H9 (cell line): ENCODE measurements at regions not wholly inside any gene's neighbourhood (a gene's known extent, or its start where the extent isn't known, plus 50 kb on each side); places are given as distances from the start of the nearest gene placed in this dataset.

Experiments
- DNase-seq: peaks from one replicate; pipeline ENCODE4 v3.0.0-alpha.2; 2017
- H2AFZ ChIP-seq: one replicate; pipeline ENCODE4 v1.6.1; 2013; ENCODE audit warnings: mild to moderate bottlenecking, low read length, control low read depth, moderate library complexity
- H2AK5ac ChIP-seq: 2 replicates; pipeline ENCODE4 v1.6.1; 2013; ENCODE audit warnings: low read length, control low read depth, mixed read lengths; ENCODE audit not compliant: insufficient read length
- H2BK120ac ChIP-seq: one replicate; pipeline ENCODE4 v1.6.1; 2013; ENCODE audit warnings: low read depth, mild to moderate bottlenecking, low read length, control low read depth, inconsistent platforms; ENCODE audit not compliant: poor library complexity, severe bottlenecking
- H2BK12ac ChIP-seq: 2 replicates; pipeline ENCODE4 v1.6.1; 2013; ENCODE audit warnings: low read length, control low read depth, mixed read lengths, low read depth; ENCODE audit not compliant: insufficient read length
- H2BK15ac ChIP-seq: 2 replicates; pipeline ENCODE4 v1.6.1; 2013; ENCODE audit warnings: low read depth, low read length, control low read depth
- H2BK20ac ChIP-seq: one replicate; pipeline ENCODE4 v1.6.1; 2013; ENCODE audit warnings: low read depth, mild to moderate bottlenecking, low read length, control low read depth, inconsistent platforms; ENCODE audit not compliant: poor library complexity, severe bottlenecking
- H2BK5ac ChIP-seq: 2 replicates; pipeline ENCODE4 v1.6.1; 2013; ENCODE audit warnings: low read length, control low read depth, mixed read lengths; ENCODE audit not compliant: insufficient read length
- H3K14ac ChIP-seq: 2 replicates; pipeline ENCODE4 v1.6.1; 2013; ENCODE audit warnings: low read length, control low read depth; ENCODE audit not compliant: insufficient read depth
- H3K18ac ChIP-seq: 2 replicates; pipeline ENCODE4 v1.6.1; 2013; ENCODE audit warnings: low read depth, mild to moderate bottlenecking, mixed read lengths, low read length, control low read depth; ENCODE audit not compliant: insufficient read length
- H3K23ac ChIP-seq: 2 replicates; pipeline ENCODE4 v1.6.1; 2013; ENCODE audit warnings: low read length, control low read depth, mixed read lengths, low read depth; ENCODE audit not compliant: insufficient read length
- H3K23me2 ChIP-seq: 2 replicates; pipeline ENCODE4 v1.6.1; 2013; ENCODE audit warnings: low read depth, mild to moderate bottlenecking, mixed read lengths, low read length, control low read depth; ENCODE audit not compliant: insufficient read length, poor library complexity, severe bottlenecking
- H3K27ac ChIP-seq: 2 replicates; pipeline ENCODE4 v1.5.1; 2013; ENCODE audit warnings: low read length, control low read depth, mixed read lengths, low read depth; ENCODE audit not compliant: insufficient read length
- H3K27me3 ChIP-seq: 2 replicates; pipeline ENCODE4 v1.6.1; 2013; ENCODE audit warnings: low read length, control low read depth, inconsistent platforms; ENCODE audit not compliant: insufficient read depth
- H3K4ac ChIP-seq: 2 replicates; pipeline ENCODE4 v1.6.1; 2013; ENCODE audit warnings: low read depth, mild to moderate bottlenecking, control low read depth, inconsistent platforms, low read length, moderate library complexity
- H3K4me1 ChIP-seq: 2 replicates; pipeline ENCODE4 v1.6.1; 2013; ENCODE audit warnings: low read length, control low read depth, inconsistent platforms; ENCODE audit not compliant: insufficient read depth
- H3K4me2 ChIP-seq: 2 replicates; pipeline ENCODE4 v1.6.1; 2013; ENCODE audit warnings: low read length, control low read depth, mixed read lengths; ENCODE audit not compliant: insufficient read length, insufficient read depth
- H3K56ac ChIP-seq: 2 replicates; pipeline ENCODE4 v1.6.1; 2013; ENCODE audit warnings: low read depth, mild to moderate bottlenecking, mixed read lengths, low read length, control low read depth; ENCODE audit not compliant: insufficient read length
- H3K79me1 ChIP-seq: 2 replicates; pipeline ENCODE4 v1.6.1; 2013; ENCODE audit warnings: low read depth, mild to moderate bottlenecking, moderate library complexity, low read length, control low read depth, inconsistent platforms; ENCODE audit not compliant: insufficient read depth, poor library complexity, severe bottlenecking
- H3K79me2 ChIP-seq: 2 replicates; pipeline ENCODE4 v1.6.1; 2013; ENCODE audit warnings: low read length, control low read depth, inconsistent platforms; ENCODE audit not compliant: insufficient read depth
- H3K9ac ChIP-seq: 2 replicates; pipeline ENCODE4 v1.6.1; 2013; ENCODE audit warnings: low read length, control low read depth, mixed read lengths; ENCODE audit not compliant: insufficient read length; ENCODE audit errors: extremely low read depth
- H3K9me3 ChIP-seq: one replicate; pipeline ENCODE4 v1.6.1; 2013; ENCODE audit warnings: low read depth, low read length, inconsistent platforms; ENCODE audit not compliant: control insufficient read depth
- H3T11ph ChIP-seq: one replicate; pipeline ENCODE4 v1.6.1; 2013; ENCODE audit warnings: mild to moderate bottlenecking, low read length, control low read depth, inconsistent platforms
- H4K20me1 ChIP-seq: one replicate; pipeline ENCODE4 v1.6.1; 2013; ENCODE audit not compliant: control insufficient read depth, insufficient read length, insufficient read depth
- H4K5ac ChIP-seq: 2 replicates; pipeline ENCODE4 v1.6.1; 2013; ENCODE audit warnings: low read depth, mild to moderate bottlenecking, mixed read lengths, low read length, control low read depth; ENCODE audit not compliant: insufficient read length
- H4K8ac ChIP-seq: replicated peaks from 2 replicates; pipeline ENCODE4 v1.6.1; 2013; ENCODE audit warnings: low read length, control low read depth, mixed read lengths, low read depth; ENCODE audit not compliant: insufficient read length
- H4K91ac ChIP-seq: 2 replicates; pipeline ENCODE4 v1.6.1; 2013; ENCODE audit warnings: low read depth, mild to moderate bottlenecking, moderate library complexity, mixed read lengths, low read length, control low read depth; ENCODE audit not compliant: insufficient read length
- H3K27ac Mint-ChIP-seq, 3 experiments: 2 replicates in 2 of 3; 3 replicates in 1 of 3; pipeline ENCODE4 v1.8.0; 2020 to 2021; ENCODE audit warnings: mixed read lengths in 3 of 3, mild to moderate bottlenecking in 1 of 3, moderate library complexity in 1 of 3
- H3K27me3 Mint-ChIP-seq: 2 replicates; pipeline ENCODE4 v1.8.0; 2021; ENCODE audit warnings: low read depth, mild to moderate bottlenecking, moderate library complexity, mixed read lengths
- H3K36me3 Mint-ChIP-seq, 3 experiments: 2 replicates in 2 of 3; 3 replicates in 1 of 3; pipeline ENCODE4 v1.8.0; 2020 to 2021; ENCODE audit warnings: low read depth in 3 of 3, mixed read lengths in 3 of 3; ENCODE audit not compliant: insufficient read depth in 1 of 3
- H3K4me1 Mint-ChIP-seq, 2 experiments: 2 replicates each; pipeline ENCODE4 v1.8.0; 2020; ENCODE audit warnings: mixed read lengths in 2 of 2
- H3K4me3 Mint-ChIP-seq, 2 experiments: 2 replicates in 1 of 2; 3 replicates in 1 of 2; pipeline ENCODE4 v1.8.0; 2020 to 2021; ENCODE audit warnings: mild to moderate bottlenecking in 2 of 2, mixed read lengths in 2 of 2, moderate library complexity in 1 of 2
- H3K9me3 Mint-ChIP-seq, 2 experiments: 2 replicates in 1 of 2; 3 replicates in 1 of 2; pipeline ENCODE4 v1.8.0; 2020; ENCODE audit warnings: mild to moderate bottlenecking in 2 of 2, mixed read lengths in 2 of 2, moderate library complexity in 1 of 2
- WGBS: extraction: QIAGEN DNeasy Blood & Tissue Kit; methylation state at CpG from one replicate; pipeline ENCODE4 v1.1.7; 2013; ENCODE audit warnings: missing lambda C conversion rate, low lambda C conversion rate, mixed read lengths; ENCODE audit not compliant: insufficient read length; ENCODE audit errors: extremely low coverage; 5-methylcytosine and 5-hydroxymethylcytosine counted together
- TF ChIP-seq, protein P1 (sequence below): fragments of 200-600 bp; sonication (generic); conservative IDR thresholded peaks from 3 replicates; pipeline ENCODE4 v1.8.0; 2021; ENCODE audit warnings: antibody characterized with exemption, mild to moderate bottlenecking

DNA sequence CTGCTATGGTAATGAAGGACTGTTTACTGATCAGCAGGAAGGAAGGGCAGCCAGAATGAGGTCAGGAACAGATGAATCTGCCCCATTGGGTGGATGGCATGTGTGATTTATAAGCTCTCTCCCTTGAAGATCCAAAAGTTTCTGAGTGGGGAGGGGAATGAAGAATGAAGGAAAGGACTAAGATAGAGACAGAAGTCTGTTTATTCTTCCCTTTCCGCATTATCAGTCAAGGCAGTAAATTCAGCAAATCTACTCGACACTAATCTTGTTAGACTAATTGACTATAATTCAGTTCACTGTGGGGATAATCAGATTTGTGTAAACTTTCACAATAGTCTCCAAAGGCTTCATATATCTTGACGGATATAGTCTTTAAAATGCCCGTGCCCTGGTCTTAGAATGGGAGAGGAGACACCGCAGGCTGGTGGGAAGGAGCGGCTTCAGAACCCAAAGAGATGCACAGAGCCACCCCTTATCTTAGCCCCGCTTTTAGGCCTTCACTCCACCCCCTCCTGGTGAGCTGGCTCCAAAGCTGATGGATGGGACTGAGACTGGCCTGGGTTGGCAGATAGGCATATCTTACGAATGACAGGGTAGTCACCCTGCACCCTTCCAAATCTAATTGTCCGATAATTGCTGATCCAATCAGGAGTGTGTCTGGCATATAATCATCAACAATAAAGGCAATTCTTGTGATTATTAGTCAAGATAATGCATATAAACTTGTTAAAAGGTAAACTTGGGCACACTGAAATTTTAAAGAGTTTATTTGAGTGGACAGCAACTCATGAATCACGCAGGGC is 76.0 kb upstream of the PPM1J start:
- H2BK20ac ChIP-seq: no peak overlapping the region
- Mint-ChIP-seq H3K4me3 (0 out of 5 replicates have a peak overlapping the region, but pooled peaks of 1 of the 2 experiments have one; percentile 9), H3K4me1 (peaks cover 54 to 57% of the 10 kb centered on the region in 2 experiments), H3K27me3 (no peaks in the 10 kb centered on the region; the same call in 1 of the 2 replicates), H3K36me3 (peaks cover 2 to 4% (median 3%) of the 10 kb centered on the region in 3 experiments; a peak in 2 of 7 replicates), H3K27ac (no peak overlapping the region), H3K9me3 (peaks cover 8% of the 10 kb centered on the region in 2 experiments; a peak in 4 of 5 replicates)
- no peak overlapping the region for H3K27ac ChIP-seq
- no peak overlapping the region for H3K4ac ChIP-seq
- H3K9ac ChIP-seq: no peak overlapping the region
- no peak overlapping the region for H3K18ac ChIP-seq
- H4K91ac ChIP-seq: no peak overlapping the region
- H2BK15ac ChIP-seq: no peak overlapping the region
- no peak overlapping the region for H4K5ac ChIP-seq
- H3K14ac ChIP-seq: no peak overlapping the region
- H3K27me3 ChIP-seq: no peaks in the 10 kb centered on the region
- H2BK5ac ChIP-seq: no peak overlapping the region
- no peaks in the 10 kb centered on the region for H3K79me2 ChIP-seq
- no CpG with 5 or more reads among the region's 10 CpGs for WGBS
- no peak overlapping the region for H2BK120ac ChIP-seq
- no peak overlapping the region for H2BK12ac ChIP-seq
- no peak overlapping the region for H3K23ac ChIP-seq
- H4K20me1 ChIP-seq: no peaks in the 10 kb centered on the region
- no peak overlapping the region for H4K8ac ChIP-seq
- no peak overlapping the region for H3K4me2 ChIP-seq
- peaks cover 18% of the 10 kb centered on the region; the same call in 1 of the 2 replicates for H3K4me1 ChIP-seq
- H2AFZ ChIP-seq: no peak overlapping the region
- TF ChIP-seq, protein P1, sequence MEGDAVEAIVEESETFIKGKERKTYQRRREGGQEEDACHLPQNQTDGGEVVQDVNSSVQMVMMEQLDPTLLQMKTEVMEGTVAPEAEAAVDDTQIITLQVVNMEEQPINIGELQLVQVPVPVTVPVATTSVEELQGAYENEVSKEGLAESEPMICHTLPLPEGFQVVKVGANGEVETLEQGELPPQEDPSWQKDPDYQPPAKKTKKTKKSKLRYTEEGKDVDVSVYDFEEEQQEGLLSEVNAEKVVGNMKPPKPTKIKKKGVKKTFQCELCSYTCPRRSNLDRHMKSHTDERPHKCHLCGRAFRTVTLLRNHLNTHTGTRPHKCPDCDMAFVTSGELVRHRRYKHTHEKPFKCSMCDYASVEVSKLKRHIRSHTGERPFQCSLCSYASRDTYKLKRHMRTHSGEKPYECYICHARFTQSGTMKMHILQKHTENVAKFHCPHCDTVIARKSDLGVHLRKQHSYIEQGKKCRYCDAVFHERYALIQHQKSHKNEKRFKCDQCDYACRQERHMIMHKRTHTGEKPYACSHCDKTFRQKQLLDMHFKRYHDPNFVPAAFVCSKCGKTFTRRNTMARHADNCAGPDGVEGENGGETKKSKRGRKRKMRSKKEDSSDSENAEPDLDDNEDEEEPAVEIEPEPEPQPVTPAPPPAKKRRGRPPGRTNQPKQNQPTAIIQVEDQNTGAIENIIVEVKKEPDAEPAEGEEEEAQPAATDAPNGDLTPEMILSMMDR: no peak
- no peak overlapping the region for H3K56ac ChIP-seq
- H2AK5ac ChIP-seq: no peak overlapping the region
- DNase-seq: no peak
- H3K23me2 ChIP-seq: no peaks in the 10 kb centered on the region
- H3K79me1 ChIP-seq: no peaks in the 10 kb centered on the region
- H3T11ph ChIP-seq: no peak overlapping the region
- no peaks in the 10 kb centered on the region for H3K9me3 ChIP-seq
